ENCODE measurements at regions not wholly inside any gene's neighbourhood (a gene's known extent, or its start where the extent isn't known, plus 50 kb on each side); places are given as distances from the start of the nearest gene placed in this dataset.

- CTCF ChIA-PET: interaction anchor here (0.9 to 3.9 kb wide), 5 partner anchors 8 to 17 kb away, joined by 3 to 13 read pairs (median 3); no protein-coding TSS in a partner anchor
- Histone ChIP-seq H3K4me3 (ENCODE audit: control insufficient read depth in 1 of 7, extremely low read depth in 1 of 7, insufficient read depth in 4 of 7, low read depth in 2 of 7, low read length in 6 of 7) (no peak overlapping the region), H3K4me1 (ENCODE audit: control extremely low read depth in 1 of 4, control insufficient read depth in 4 of 4, insufficient read depth in 4 of 4, low read length in 3 of 4) (peaks cover 6 to 20% (median 7%) of the 10 kb centered on the region in 4 experiments), H3K9me3 (ENCODE audit: control extremely low read depth in 1 of 5, control insufficient read depth in 4 of 5, insufficient read depth in 2 of 5, low read depth in 1 of 5, low read length in 4 of 5) (no peaks in the 10 kb centered on the region), H3K27me3 (replicated peaks in 2 of 5; ENCODE audit: control insufficient read depth in 4 of 5, insufficient read depth in 5 of 5, low read length in 4 of 5) (no peaks in the 10 kb centered on the region), H3K36me3 (ENCODE audit: control insufficient read depth in 4 of 4, insufficient read depth in 4 of 4, low read length in 3 of 4) (no peaks in the 10 kb centered on the region), H3K27ac (ENCODE audit: insufficient read depth in 1 of 2, low read depth in 1 of 2, low read length in 2 of 2, poor library complexity in 1 of 2, severe bottlenecking in 2 of 2) (no peak overlapping the region)
- POLR2A ChIA-PET: no interaction called here
- no peak for DNase-seq
- 100% methylated on average over 1 of the region's 1 CpG for WGBS (ENCODE audit: insufficient coverage)
Observed at GRCh38 chr2:138842341-138842740, 62.2 kb upstream of the NXPH2 start.

GRCh38 chr2:138841459-138841858 lies 61.3 kb upstream of the NXPH2 start:
- ChIA-PET POLR2A (no interaction called here), CTCF (interaction anchor here (1.0 to 3.9 kb wide), 3 partner anchors 9 to 12 kb away, joined by 3 to 13 read pairs (median 3); no protein-coding TSS in a partner anchor)
- Histone ChIP-seq H3K4me3 (ENCODE audit: control insufficient read depth in 1 of 7, extremely low read depth in 1 of 7, insufficient read depth in 4 of 7, low read depth in 2 of 7, low read length in 6 of 7) (no peak overlapping the region), H3K27me3 (replicated peaks in 2 of 5; ENCODE audit: control insufficient read depth in 4 of 5, insufficient read depth in 5 of 5, low read length in 4 of 5) (no peaks in the 10 kb centered on the region), H3K4me1 (ENCODE audit: control extremely low read depth in 1 of 4, control insufficient read depth in 4 of 4, insufficient read depth in 4 of 4, low read length in 3 of 4) (peaks cover 6 to 20% (median 7%) of the 10 kb centered on the region in 4 experiments), H3K36me3 (ENCODE audit: control insufficient read depth in 4 of 4, insufficient read depth in 4 of 4, low read length in 3 of 4) (no peaks in the 10 kb centered on the region), H3K27ac (ENCODE audit: insufficient read depth in 1 of 2, low read depth in 1 of 2, low read length in 2 of 2, poor library complexity in 1 of 2, severe bottlenecking in 2 of 2) (no peak overlapping the region), H3K9me3 (ENCODE audit: control extremely low read depth in 1 of 5, control insufficient read depth in 4 of 5, insufficient read depth in 2 of 5, low read depth in 1 of 5, low read length in 4 of 5) (no peaks in the 10 kb centered on the region)
- 93% methylated on average over 2 of the region's 3 CpGs for WGBS (ENCODE audit: insufficient coverage)
- no peak for DNase-seq

GRCh38 chr2:138838851-138839620 lies 58.8 kb upstream of the NXPH2 start:
- peaks cover 6 to 20% (median 7%) of the 10 kb centered on the region in 4 experiments for H3K4me1 ChIP-seq (ENCODE audit: control extremely low read depth in 1 of 4, control insufficient read depth in 4 of 4, insufficient read depth in 4 of 4, low read length in 3 of 4)
- H3K27ac ChIP-seq (ENCODE audit: insufficient read depth in 1 of 2, low read depth in 1 of 2, low read length in 2 of 2, poor library complexity in 1 of 2, severe bottlenecking in 2 of 2): peak overlapping the region; percentile 46 to 73
- CTCF ChIA-PET: interaction anchor here (1.0 to 2.3 kb wide), 3 partner anchors 9 to 25 kb away, joined by 3 to 13 read pairs (median 5); no protein-coding TSS in a partner anchor
- H3K9me3 ChIP-seq (ENCODE audit: control extremely low read depth in 1 of 5, control insufficient read depth in 4 of 5, insufficient read depth in 2 of 5, low read depth in 1 of 5, low read length in 4 of 5): no peaks in the 10 kb centered on the region
- POLR2A ChIA-PET: no interaction called here
- no peaks in the 10 kb centered on the region for H3K27me3 ChIP-seq (replicated peaks in 2 of 5; ENCODE audit: control insufficient read depth in 4 of 5, insufficient read depth in 5 of 5, low read length in 4 of 5)
- 4% methylated on average over 3 of the region's 6 CpGs for WGBS (ENCODE audit: insufficient coverage)
- no peak overlapping the region for H3K4me3 ChIP-seq (ENCODE audit: control insufficient read depth in 1 of 7, extremely low read depth in 1 of 7, insufficient read depth in 4 of 7, low read depth in 2 of 7, low read length in 6 of 7)
- H3K36me3 ChIP-seq (ENCODE audit: control insufficient read depth in 4 of 4, insufficient read depth in 4 of 4, low read length in 3 of 4): no peaks in the 10 kb centered on the region
- peak; percentile 70 to 96 (median 91) for DNase-seq

DNA sequence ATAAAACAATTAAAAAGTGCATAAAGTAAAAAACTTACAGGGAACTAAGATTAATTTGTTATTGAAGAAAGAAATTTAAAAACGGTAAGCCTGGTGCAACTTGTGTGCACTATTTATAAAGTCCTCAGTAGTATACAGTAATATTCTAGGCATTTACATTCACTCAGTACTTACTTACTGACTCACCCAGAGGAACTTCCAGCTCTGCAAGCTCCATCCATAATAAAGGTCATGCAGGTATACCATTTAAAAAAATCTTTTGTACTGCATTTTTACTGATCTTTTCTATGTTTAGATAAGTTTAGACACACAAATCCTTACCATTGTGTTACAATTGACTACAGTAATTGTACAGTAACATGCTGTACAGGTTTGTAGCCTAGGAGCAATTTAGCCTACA lies 51.5 kb upstream of the NXPH2 start:
- H3K27me3 ChIP-seq (replicated peaks in 2 of 5; ENCODE audit: control insufficient read depth in 4 of 5, insufficient read depth in 5 of 5, low read length in 4 of 5): no peaks in the 10 kb centered on the region
- no peak for DNase-seq
- CTCF ChIA-PET: interaction anchor here (1.1 to 3.0 kb wide), 4 partner anchors 14 to 886 kb away, joined by 3 to 10 read pairs (median 5); no protein-coding TSS in a partner anchor
- H3K9me3 ChIP-seq (ENCODE audit: control extremely low read depth in 1 of 5, control insufficient read depth in 4 of 5, insufficient read depth in 2 of 5, low read depth in 1 of 5, low read length in 4 of 5): no peaks in the 10 kb centered on the region
- POLR2A ChIA-PET: no interaction called here
- no CpG with 5 or more reads among the region's 1 CpG for WGBS (ENCODE audit: insufficient coverage)
- no peak overlapping the region for H3K27ac ChIP-seq (ENCODE audit: insufficient read depth in 1 of 2, low read depth in 1 of 2, low read length in 2 of 2, poor library complexity in 1 of 2, severe bottlenecking in 2 of 2)
- H3K4me3 ChIP-seq (ENCODE audit: control insufficient read depth in 1 of 7, extremely low read depth in 1 of 7, insufficient read depth in 4 of 7, low read depth in 2 of 7, low read length in 6 of 7): no peak overlapping the region
- peaks cover 4 to 7% (median 5%) of the 10 kb centered on the region in 4 experiments for H3K4me1 ChIP-seq (ENCODE audit: control extremely low read depth in 1 of 4, control insufficient read depth in 4 of 4, insufficient read depth in 4 of 4, low read length in 3 of 4)
- H3K36me3 ChIP-seq (ENCODE audit: control insufficient read depth in 4 of 4, insufficient read depth in 4 of 4, low read length in 3 of 4): no peaks in the 10 kb centered on the region

GRCh38 chr2:138831154-138831553 lies 51.0 kb upstream of the NXPH2 start:
- ChIA-PET POLR2A (no interaction called here), CTCF (interaction anchor here (1.6 to 3.0 kb wide), 4 partner anchors 12 to 740 kb away, joined by 4 to 13 read pairs (median 7); no protein-coding TSS in a partner anchor)
- no peaks in the 10 kb centered on the region for H3K36me3 ChIP-seq (ENCODE audit: control insufficient read depth in 4 of 4, insufficient read depth in 4 of 4, low read length in 3 of 4)
- no peak overlapping the region for H3K27ac ChIP-seq (ENCODE audit: insufficient read depth in 1 of 2, low read depth in 1 of 2, low read length in 2 of 2, poor library complexity in 1 of 2, severe bottlenecking in 2 of 2)
- no peak overlapping the region for H3K4me3 ChIP-seq (ENCODE audit: control insufficient read depth in 1 of 7, extremely low read depth in 1 of 7, insufficient read depth in 4 of 7, low read depth in 2 of 7, low read length in 6 of 7)
- no peaks in the 10 kb centered on the region for H3K9me3 ChIP-seq (ENCODE audit: control extremely low read depth in 1 of 5, control insufficient read depth in 4 of 5, insufficient read depth in 2 of 5, low read depth in 1 of 5, low read length in 4 of 5)
- DNase-seq: no peak
- H3K27me3 ChIP-seq (replicated peaks in 2 of 5; ENCODE audit: control insufficient read depth in 4 of 5, insufficient read depth in 5 of 5, low read length in 4 of 5): no peaks in the 10 kb centered on the region
- H3K4me1 ChIP-seq (ENCODE audit: control extremely low read depth in 1 of 4, control insufficient read depth in 4 of 4, insufficient read depth in 4 of 4, low read length in 3 of 4): peaks cover 6 to 12% (median 7%) of the 10 kb centered on the region in 4 experiments
- no CpG with 5 or more reads among the region's 2 CpGs for WGBS (ENCODE audit: insufficient coverage)

DNA sequence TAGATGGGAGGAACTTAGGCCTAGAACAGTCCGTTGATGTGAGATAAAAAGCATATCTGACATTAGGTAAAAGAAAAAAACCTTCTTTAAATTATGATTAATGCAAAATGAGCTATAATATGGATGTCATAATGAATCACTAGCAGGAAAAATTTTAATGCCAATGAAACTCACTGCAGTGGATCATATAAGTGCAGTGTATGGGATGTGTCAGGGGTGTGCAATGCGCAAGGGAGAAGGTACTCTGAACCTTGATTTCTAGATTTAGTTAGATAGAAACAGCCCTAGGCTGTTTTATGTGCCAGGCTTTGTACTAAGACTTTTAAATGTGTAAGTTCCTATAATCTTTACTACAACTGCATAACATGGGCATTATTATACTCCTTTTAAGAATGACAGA lies 50.4 kb upstream of the NXPH2 start:
- no CpG with 5 or more reads among the region's 2 CpGs for WGBS (ENCODE audit: insufficient coverage)
- Histone ChIP-seq H3K36me3 (ENCODE audit: control insufficient read depth in 4 of 4, insufficient read depth in 4 of 4, low read length in 3 of 4) (no peaks in the 10 kb centered on the region), H3K27ac (ENCODE audit: insufficient read depth in 1 of 2, low read depth in 1 of 2, low read length in 2 of 2, poor library complexity in 1 of 2, severe bottlenecking in 2 of 2) (no peak overlapping the region), H3K27me3 (replicated peaks in 2 of 5; ENCODE audit: control insufficient read depth in 4 of 5, insufficient read depth in 5 of 5, low read length in 4 of 5) (no peaks in the 10 kb centered on the region), H3K9me3 (ENCODE audit: control extremely low read depth in 1 of 5, control insufficient read depth in 4 of 5, insufficient read depth in 2 of 5, low read depth in 1 of 5, low read length in 4 of 5) (no peaks in the 10 kb centered on the region), H3K4me3 (ENCODE audit: control insufficient read depth in 1 of 7, extremely low read depth in 1 of 7, insufficient read depth in 4 of 7, low read depth in 2 of 7, low read length in 6 of 7) (no peak overlapping the region), H3K4me1 (ENCODE audit: control extremely low read depth in 1 of 4, control insufficient read depth in 4 of 4, insufficient read depth in 4 of 4, low read length in 3 of 4) (peaks cover 6 to 14% (median 7%) of the 10 kb centered on the region in 4 experiments)
- CTCF ChIA-PET: interaction anchor here (1.1 to 3.0 kb wide), 7 partner anchors 13 to 922 kb away, joined by 3 to 13 read pairs (median 8); no protein-coding TSS in a partner anchor
- POLR2A ChIA-PET: no interaction called here
- no peak for DNase-seq
